ENCODE measurements at regions not wholly inside any gene's neighbourhood (a gene's known extent, or its start where the extent isn't known, plus 50 kb on each side); places are given as distances from the start of the nearest gene placed in this dataset.

- TF ChIP-seq ZNF670 (tag by site-specific recombination; IDR thresholded peaks at IDR 0.05; ENCODE audit: low read depth) (no peak), MEIS1 (CRISPR knock-in tag; IDR thresholded peaks at IDR 0.05; ENCODE audit: borderline replicate concordance) (no peak), ZNF76 (tag by site-specific recombination; IDR thresholded peaks at IDR 0.05; ENCODE audit: borderline replicate concordance, low read depth) (no peak), ZNF350 (tag by site-specific recombination; IDR thresholded peaks at IDR 0.05) (no peak), ZNF423 (tag by site-specific recombination; IDR thresholded peaks at IDR 0.05) (no peak)
Measured at GRCh38 chr9:118439441-118439840, 735.2 kb downstream of the TLR4 start.

Data from HEK293 (cell line).